ENCODE measurements at regions not wholly inside any gene's neighbourhood (a gene's known extent, or its start where the extent isn't known, plus 50 kb on each side); places are given as distances from the start of the nearest gene placed in this dataset.

DNA sequence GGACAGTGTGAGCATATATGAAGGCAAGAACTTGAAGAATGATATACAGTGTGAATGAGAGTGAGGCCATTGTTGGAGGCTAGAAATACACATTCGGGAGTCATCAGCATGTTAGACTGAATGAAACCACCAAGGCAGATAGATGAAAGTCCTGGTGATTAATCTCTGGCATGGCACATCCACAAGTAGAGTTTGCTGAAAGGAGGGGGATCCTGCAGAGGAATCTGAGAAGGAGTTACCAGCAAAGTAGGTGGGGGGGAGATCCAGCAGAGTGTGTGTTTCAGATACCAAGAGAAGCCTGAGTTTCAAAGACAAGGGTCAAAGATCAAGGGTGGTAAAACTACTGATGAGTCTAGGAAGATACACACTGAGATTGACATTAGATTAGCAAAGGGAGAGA, 426.7 kb upstream of the DCN start:
- TF ChIP-seq, protein P1, sequence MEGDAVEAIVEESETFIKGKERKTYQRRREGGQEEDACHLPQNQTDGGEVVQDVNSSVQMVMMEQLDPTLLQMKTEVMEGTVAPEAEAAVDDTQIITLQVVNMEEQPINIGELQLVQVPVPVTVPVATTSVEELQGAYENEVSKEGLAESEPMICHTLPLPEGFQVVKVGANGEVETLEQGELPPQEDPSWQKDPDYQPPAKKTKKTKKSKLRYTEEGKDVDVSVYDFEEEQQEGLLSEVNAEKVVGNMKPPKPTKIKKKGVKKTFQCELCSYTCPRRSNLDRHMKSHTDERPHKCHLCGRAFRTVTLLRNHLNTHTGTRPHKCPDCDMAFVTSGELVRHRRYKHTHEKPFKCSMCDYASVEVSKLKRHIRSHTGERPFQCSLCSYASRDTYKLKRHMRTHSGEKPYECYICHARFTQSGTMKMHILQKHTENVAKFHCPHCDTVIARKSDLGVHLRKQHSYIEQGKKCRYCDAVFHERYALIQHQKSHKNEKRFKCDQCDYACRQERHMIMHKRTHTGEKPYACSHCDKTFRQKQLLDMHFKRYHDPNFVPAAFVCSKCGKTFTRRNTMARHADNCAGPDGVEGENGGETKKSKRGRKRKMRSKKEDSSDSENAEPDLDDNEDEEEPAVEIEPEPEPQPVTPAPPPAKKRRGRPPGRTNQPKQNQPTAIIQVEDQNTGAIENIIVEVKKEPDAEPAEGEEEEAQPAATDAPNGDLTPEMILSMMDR (IDR thresholded peaks at IDR 0.05; ENCODE audit: insufficient read depth, missing control alignments): no peak
- FAIRE-seq (no peak), DNase-seq (ENCODE audit: insufficient read length, low spot score) (no peak)

DNA sequence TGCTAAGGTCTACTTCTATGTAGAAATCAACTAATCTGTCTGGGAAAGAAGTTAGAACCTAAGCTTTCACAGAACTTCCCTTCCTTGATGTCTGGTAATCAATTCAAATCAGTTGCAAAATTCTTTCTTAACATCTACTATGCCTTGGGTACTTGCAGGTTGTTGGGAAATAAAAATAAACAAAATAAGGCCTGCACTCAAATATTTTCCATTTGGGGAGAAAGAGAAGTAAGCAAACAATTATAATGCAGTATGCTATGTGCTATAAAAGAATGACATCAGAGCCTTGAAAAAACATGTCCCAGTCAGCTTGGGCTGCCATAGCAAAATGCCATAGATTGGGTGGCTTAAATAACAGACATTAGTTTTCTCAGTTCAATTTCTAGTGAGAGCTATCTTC, 425.9 kb upstream of the DCN start:
- TF ChIP-seq, protein P1 (IDR thresholded peaks at IDR 0.05; ENCODE audit: insufficient read depth, missing control alignments): no peak
- no peak for FAIRE-seq
- no peak for DNase-seq (ENCODE audit: insufficient read length, low spot score)

DNA sequence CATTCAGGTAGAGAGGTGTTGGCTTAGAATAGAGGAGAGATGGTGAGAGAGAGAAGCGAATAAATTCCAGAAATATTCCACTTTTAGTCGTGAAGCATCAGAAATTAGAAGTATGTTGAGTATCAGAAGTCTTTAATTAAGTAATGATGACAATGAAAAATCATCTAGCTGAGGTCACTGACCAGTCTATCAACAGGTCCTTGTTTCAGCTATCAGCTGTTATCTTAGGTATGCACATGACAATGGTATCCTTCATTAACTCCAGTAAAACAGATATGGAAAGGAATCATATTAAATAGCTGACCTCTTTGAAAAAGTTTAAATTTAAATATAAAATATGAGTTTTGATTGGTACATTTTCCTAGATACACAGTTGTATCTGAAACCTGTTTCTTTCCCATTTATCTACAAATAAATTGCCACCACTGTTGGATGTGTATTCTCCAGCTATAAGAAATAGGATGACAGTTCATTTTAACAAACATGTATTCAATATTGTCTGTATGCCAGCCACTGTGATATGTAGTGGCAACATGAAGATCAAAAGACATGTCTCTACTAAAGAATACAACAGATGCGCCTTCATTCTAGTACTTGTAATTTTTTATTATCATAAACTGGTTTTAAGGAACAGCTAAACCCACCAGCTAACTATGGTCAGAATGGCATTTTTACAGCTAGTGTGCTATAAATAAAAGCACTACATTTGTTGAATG, 424.2 kb upstream of the DCN start:
- DNase-seq (ENCODE audit: insufficient read length, low spot score): no peak
- no peak for FAIRE-seq

DNA sequence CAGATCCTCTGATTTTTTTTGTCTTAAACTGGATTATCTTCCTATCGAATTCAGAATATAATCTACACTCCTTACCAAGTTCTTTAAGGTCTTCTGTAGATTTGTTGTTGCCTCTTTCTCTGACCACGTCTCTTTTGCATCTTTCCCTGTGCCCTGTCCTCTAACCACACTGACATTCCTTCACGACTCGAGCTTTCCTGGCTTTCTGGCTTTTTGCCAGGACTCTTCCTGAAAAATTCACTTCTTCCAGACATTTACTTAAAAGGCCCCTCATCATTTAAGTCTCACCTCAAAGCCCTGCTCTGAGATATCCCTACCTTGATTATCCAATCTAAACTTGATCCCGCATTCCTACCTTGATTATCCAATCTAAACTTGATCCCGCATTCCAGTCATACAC, 422.3 kb upstream of the DCN start:
- FAIRE-seq (no peak), DNase-seq (ENCODE audit: insufficient read length, low spot score) (no peak)
- TF ChIP-seq, protein P1 (IDR thresholded peaks at IDR 0.05; ENCODE audit: insufficient read depth, missing control alignments): no peak

More for the DNA sequence above, 424.2 kb upstream of the DCN start:
- TF ChIP-seq, protein P1 (IDR thresholded peaks at IDR 0.05; ENCODE audit: insufficient read depth, missing control alignments): no peak

DNA sequence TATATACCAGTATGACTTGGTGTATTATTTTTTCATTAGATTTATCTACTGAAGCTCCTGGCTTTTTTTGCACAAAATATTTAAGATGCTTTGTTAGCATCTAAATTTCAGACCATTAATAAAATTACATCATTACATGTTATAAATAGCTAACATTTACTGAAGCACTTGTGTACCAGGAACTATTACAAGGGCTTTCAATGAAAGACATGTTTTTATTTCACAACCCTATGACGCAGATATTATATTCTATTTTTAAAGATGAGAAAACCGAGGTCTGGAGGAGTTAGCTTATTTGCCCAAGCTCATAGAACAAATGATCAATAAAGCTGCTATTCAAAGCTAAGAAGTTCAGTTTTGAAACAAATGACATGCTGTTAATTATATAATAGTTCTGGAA, 420.4 kb upstream of the DCN start:
- FAIRE-seq (no peak), DNase-seq (ENCODE audit: insufficient read length, low spot score) (no peak)
- TF ChIP-seq, protein P1 (IDR thresholded peaks at IDR 0.05; ENCODE audit: insufficient read depth, missing control alignments): no peak

DNA sequence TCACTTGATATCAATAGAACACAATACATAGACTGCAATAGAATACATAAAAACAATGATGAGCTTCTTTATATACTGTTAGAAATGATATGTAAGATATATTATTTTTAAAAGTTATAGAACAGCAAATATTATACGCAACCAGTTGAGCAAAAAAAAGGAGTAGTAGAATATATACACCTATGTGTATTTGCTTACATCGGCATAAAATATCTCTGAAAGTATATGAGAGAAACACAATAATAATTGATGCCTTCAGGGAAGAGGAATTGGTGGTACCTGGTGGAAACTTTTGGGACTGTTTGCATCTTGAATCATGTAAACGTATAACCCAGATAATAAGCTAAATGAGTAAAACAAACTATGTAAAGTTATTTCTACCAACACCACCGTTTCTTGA, 418.4 kb upstream of the DCN start:
- FAIRE-seq (no peak), DNase-seq (ENCODE audit: insufficient read length, low spot score) (no peak)
- TF ChIP-seq, protein P1 (IDR thresholded peaks at IDR 0.05; ENCODE audit: insufficient read depth, missing control alignments): no peak

DNA sequence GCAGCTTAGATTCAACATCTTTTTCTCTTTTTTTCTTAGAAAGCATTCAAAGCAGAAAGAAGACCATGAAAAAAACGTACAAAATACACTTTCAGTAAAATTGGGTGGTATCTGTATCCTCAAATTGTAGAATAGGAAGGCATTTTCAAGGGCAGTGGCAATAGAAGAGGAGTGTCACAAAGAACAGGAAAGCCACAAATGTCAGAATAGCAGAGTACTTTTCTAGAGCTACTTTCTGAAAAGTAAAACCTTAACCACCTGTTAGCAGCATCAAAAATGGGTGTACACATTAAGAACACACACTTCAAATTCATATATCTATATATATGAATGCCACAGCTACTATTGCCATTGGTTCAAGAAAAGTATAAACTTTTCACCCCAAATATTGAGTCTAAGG, 412.1 kb upstream of the DCN start:
- no peak for DNase-seq (ENCODE audit: insufficient read length, low spot score)
- FAIRE-seq: no peak
- TF ChIP-seq, protein P1 (IDR thresholded peaks at IDR 0.05; ENCODE audit: insufficient read depth, missing control alignments): no peak

All from D721Med (cell line).